ENCODE measurements at regions not wholly inside any gene's neighbourhood (a gene's known extent, or its start where the extent isn't known, plus 50 kb on each side); places are given as distances from the start of the nearest gene placed in this dataset.

DNA sequence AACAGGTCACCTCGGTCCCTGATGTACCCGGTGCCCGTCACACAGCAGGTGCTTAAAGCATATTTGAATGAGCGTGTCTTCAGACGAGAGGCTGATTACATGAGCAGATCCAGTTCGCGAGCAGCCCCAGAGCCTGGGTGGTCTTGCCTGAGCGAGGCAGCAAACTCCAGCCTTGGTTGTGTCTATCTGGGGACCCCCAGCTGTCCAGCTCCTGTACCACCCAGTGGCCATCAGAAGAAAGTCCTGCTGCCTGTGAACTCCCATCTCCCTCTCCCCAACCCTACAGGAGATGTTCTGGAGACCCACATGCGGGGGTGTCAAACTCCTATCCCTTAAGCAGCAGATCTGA lies 174.2 kb downstream of the PHETA1 start:
- 63% methylated on average over 9 of the region's 9 CpGs for WGBS (ENCODE audit: insufficient coverage, insufficient replicate concordance, low lambda C conversion rate, missing lambda C conversion rate)
- ChIA-PET CTCF (no interaction called here), POLR2A (no interaction called here), RAD21 (ENCODE audit: unreplicated experiment) (no interaction called here), SMC1A (ENCODE audit: uncharacterized antibody, unreplicated experiment) (no interaction called here)
- Histone ChIP-seq H3K27me3 (replicated peaks in 1 of 2; ENCODE audit: control insufficient read depth in 2 of 2, insufficient read depth in 2 of 2, low read length in 1 of 2) (peaks cover 0 to 1% of the 10 kb centered on the region in 2 experiments; a peak in 1 of 4 replicates), H3K9ac (ENCODE audit: control insufficient read depth, insufficient read depth, low read length) (no peak overlapping the region), H2AFZ (ENCODE audit: control insufficient read depth, low read depth, low read length) (no peak overlapping the region), H3K4me1 (ENCODE audit: control insufficient read depth, insufficient read depth, low read length) (no peaks in the 10 kb centered on the region), H3K4me3 (no peak overlapping the region), H3K27ac (ENCODE audit: control insufficient read depth, insufficient read depth) (no peak overlapping the region), H4K20me1 (ENCODE audit: control insufficient read depth, insufficient read depth) (no peaks in the 10 kb centered on the region), H3K79me2 (ENCODE audit: control insufficient read depth, insufficient read depth, low read length) (no peaks in the 10 kb centered on the region), H3K4me2 (ENCODE audit: control insufficient read depth, insufficient read depth) (no peak overlapping the region), H3K36me3 (ENCODE audit: control insufficient read depth in 2 of 2, insufficient read depth in 2 of 2, low read length in 1 of 2) (no peaks in the 10 kb centered on the region), H3K9me3 (replicated peaks; ENCODE audit: control insufficient read depth, insufficient read depth, low read length) (no peaks in the 10 kb centered on the region)
- FAIRE-seq (no peak), ATAC-seq (no peak), DNase-seq (ENCODE audit: low read depth, low spot score) (no peak)
- in situ Hi-C loops (cut with MboI) (no loop called here), intact Hi-C loops (cut with micrococcal nuclease; ENCODE audit: unreplicated experiment) (no loop called here)
- BruUV-seq (replicated peaks): no TSS peak
- TF ChIP-seq NR2F1 (conservative IDR thresholded peaks at IDR 0.05) (no peak), GATAD2B (conservative IDR thresholded peaks at IDR 0.05; ENCODE audit: low read depth) (no peak), ZZZ3 (IDR thresholded peaks at IDR 0.05; ENCODE audit: control insufficient read depth, insufficient read length, low read depth) (no peak), HDAC6 (IDR thresholded peaks at IDR 0.05; ENCODE audit: unreplicated experiment) (no peak), CHD4 (IDR thresholded peaks at IDR 0.05) (no peak), RFX5 (IDR thresholded peaks at IDR 0.05; ENCODE audit: low read depth, low read length) (no peak), SP1 (IDR thresholded peaks at IDR 0.05; ENCODE audit: low read depth, low read length) (no peak), MEF2B (IDR thresholded peaks at IDR 0.05; ENCODE audit: partially characterized antibody, poor library complexity, severe bottlenecking) (no peak), ATF7 (IDR thresholded peaks at IDR 0.05; ENCODE audit: low read depth) (no peak), RELA (IDR thresholded peaks at IDR 0.05; ENCODE audit: borderline replicate concordance, partially characterized antibody) (no peak), HCFC1 (IDR thresholded peaks at IDR 0.05; ENCODE audit: low read length) (no peak), JUNB (IDR thresholded peaks at IDR 0.05) (no peak), ASH2L (IDR thresholded peaks at IDR 0.05; ENCODE audit: borderline replicate concordance, low read depth) (no peak), LARP7 (IDR thresholded peaks at IDR 0.05) (no peak)
